ENCODE measurements at regions not wholly inside any gene's neighbourhood (a gene's known extent, or its start where the extent isn't known, plus 50 kb on each side); places are given as distances from the start of the nearest gene placed in this dataset.

DNA sequence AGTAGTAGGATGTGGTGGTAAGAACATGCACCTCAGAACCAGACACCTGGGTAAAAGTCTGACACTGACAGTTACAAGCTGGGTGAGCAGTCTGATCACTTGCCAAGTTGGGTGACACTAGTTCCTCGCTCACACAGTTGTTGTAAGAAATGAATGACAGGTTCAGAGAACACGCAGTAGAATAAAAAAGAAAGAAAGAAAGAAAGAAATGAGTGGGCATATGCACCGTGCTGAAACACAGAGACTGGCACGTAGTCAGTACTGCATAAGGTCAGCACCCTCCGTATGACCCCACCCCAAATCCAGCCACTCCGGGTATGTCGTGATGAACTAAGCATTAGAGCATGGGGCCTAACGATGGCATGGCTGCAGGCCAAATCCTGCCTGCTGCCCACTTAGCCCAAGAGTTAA is 90.6 kb downstream of the GLUL start:
- no peak for TF ChIP-seq CTCF (IDR thresholded peaks at IDR 0.05; ENCODE audit: low read length)
- TF ChIP-seq EZH2 (IDR thresholded peaks at IDR 0.05; ENCODE audit: borderline replicate concordance, low read length) = no peak

Measured in OCI-LY1 (cell line).